ENCODE measurements at regions not wholly inside any gene's neighbourhood (a gene's known extent, or its start where the extent isn't known, plus 50 kb on each side); places are given as distances from the start of the nearest gene placed in this dataset.

GRCh38 chr16:13633391-13633861 is 286.5 kb upstream of the ERCC4 start:
- no peak overlapping the region for H3K27ac ChIP-seq
- no peak for TF ChIP-seq ZFX (IDR thresholded peaks at IDR 0.05; ENCODE audit: borderline replicate concordance)
- TF ChIP-seq, protein P1, sequence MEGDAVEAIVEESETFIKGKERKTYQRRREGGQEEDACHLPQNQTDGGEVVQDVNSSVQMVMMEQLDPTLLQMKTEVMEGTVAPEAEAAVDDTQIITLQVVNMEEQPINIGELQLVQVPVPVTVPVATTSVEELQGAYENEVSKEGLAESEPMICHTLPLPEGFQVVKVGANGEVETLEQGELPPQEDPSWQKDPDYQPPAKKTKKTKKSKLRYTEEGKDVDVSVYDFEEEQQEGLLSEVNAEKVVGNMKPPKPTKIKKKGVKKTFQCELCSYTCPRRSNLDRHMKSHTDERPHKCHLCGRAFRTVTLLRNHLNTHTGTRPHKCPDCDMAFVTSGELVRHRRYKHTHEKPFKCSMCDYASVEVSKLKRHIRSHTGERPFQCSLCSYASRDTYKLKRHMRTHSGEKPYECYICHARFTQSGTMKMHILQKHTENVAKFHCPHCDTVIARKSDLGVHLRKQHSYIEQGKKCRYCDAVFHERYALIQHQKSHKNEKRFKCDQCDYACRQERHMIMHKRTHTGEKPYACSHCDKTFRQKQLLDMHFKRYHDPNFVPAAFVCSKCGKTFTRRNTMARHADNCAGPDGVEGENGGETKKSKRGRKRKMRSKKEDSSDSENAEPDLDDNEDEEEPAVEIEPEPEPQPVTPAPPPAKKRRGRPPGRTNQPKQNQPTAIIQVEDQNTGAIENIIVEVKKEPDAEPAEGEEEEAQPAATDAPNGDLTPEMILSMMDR (IDR thresholded peaks at IDR 0.05) = no peak

GRCh38 chr16:13634253-13634652 is 285.7 kb upstream of the ERCC4 start:
- TF ChIP-seq, protein P1 (IDR thresholded peaks at IDR 0.05) = no peak
- TF ChIP-seq ZFX (IDR thresholded peaks at IDR 0.05; ENCODE audit: borderline replicate concordance) = no peak
- H3K27ac ChIP-seq = no peak overlapping the region

- H3K27ac ChIP-seq = no peak overlapping the region
- TF ChIP-seq, protein P1 (IDR thresholded peaks at IDR 0.05) = no peak
- no peak for TF ChIP-seq ZFX (IDR thresholded peaks at IDR 0.05; ENCODE audit: borderline replicate concordance)
Measured at GRCh38 chr16:13634959-13635358, 285.0 kb upstream of the ERCC4 start.

DNA sequence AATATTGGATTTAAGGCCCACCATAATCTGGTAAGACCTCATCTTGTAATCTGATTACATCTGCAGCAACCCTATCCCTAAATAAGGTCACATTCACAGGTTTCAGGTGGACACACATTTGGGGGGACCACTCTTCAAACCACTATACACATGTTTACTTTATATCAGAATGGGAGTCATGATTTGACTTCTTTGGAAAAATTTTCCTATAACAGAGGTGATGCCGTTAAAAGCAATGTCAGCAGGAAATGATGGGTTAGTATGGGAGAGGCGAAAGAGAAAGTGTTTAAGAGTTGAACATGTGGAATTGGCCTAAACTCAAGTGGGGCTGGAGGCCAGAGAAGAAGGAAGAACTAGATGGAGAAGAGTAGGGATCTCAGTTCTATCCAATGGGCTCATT is 281.7 kb upstream of the ERCC4 start:
- TF ChIP-seq, protein P1 (IDR thresholded peaks at IDR 0.05) = no peak
- no peak for TF ChIP-seq ZFX (IDR thresholded peaks at IDR 0.05; ENCODE audit: borderline replicate concordance)
- H3K27ac ChIP-seq = no peak overlapping the region

- no peak overlapping the region for H3K27ac ChIP-seq
- TF ChIP-seq ZFX (IDR thresholded peaks at IDR 0.05; ENCODE audit: borderline replicate concordance) = no peak
- TF ChIP-seq, protein P1 (IDR thresholded peaks at IDR 0.05) = no peak
Measured at GRCh38 chr16:13643412-13643811, 276.5 kb upstream of the ERCC4 start.

DNA sequence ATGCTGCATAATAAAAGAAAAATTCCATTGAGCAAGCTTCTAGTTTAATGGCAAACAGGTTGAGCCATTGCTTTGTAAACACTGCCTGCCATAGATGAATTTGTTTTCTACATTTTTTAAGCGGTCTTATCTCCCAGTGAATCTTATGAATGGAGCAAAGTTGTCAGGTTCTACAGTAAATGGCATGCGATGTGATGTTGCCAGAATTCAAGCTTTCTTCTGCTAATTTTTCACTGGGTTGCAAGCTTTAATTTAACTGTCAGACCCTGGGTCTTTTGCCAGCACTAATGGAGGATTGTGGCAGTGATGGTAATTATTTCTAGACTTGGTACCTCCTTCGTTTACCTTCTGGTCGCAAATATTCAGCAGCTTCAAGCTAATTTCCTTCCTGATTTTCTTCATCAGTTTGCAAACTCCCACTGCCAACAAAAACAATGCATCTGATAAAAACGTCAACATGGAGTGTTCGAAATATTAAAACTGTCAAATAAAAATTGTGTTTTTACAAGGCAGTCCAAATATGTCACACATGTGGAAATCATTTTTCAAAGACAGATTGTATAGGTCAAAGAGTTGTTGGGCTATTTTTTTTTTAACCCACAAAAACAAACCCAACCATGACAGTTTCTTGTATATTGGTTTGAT is 274.2 kb upstream of the ERCC4 start:
- no peak overlapping the region for H3K27ac ChIP-seq

GRCh38 chr16:13660807-13661206 is 259.1 kb upstream of the ERCC4 start:
- no peak for TF ChIP-seq ZFX (IDR thresholded peaks at IDR 0.05; ENCODE audit: borderline replicate concordance)

More for the DNA sequence above, 274.2 kb upstream of the ERCC4 start:
- TF ChIP-seq, protein P1 (IDR thresholded peaks at IDR 0.05) = no peak
- TF ChIP-seq ZFX (IDR thresholded peaks at IDR 0.05; ENCODE audit: borderline replicate concordance) = no peak

DNA sequence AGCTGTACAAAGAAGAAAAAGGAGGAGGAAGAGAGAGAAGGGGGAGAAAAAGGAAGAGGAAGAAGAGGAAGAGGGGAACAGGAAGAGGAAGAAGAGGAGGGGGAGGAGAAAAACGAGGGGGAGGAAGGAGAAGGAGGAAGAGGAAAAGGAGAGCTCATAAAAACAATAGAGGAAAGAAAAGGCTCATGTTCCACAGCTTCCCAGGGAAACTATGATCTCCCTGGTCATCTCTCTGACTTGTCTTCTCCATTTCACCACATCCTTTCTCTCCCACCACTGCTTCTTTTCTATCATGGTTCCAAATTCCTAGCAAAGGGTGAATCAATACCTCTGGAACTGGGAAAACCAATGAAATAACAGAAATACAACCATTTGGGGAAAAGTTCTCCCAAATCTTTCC is 254.1 kb upstream of the ERCC4 start:
- no peak overlapping the region for H3K27ac ChIP-seq
- no peak for TF ChIP-seq ZFX (IDR thresholded peaks at IDR 0.05; ENCODE audit: borderline replicate concordance)
- TF ChIP-seq, protein P1 (IDR thresholded peaks at IDR 0.05) = no peak

More at GRCh38 chr16:13660807-13661206, 259.1 kb upstream of the ERCC4 start:
- H3K27ac ChIP-seq = no peak overlapping the region

Data from 22Rv1 (cell line).